H9 (cell line): ENCODE measurements at regions not wholly inside any gene's neighbourhood (a gene's known extent, or its start where the extent isn't known, plus 50 kb on each side); places are given as distances from the start of the nearest gene placed in this dataset.

Experiments
- DNase-seq: peaks from one replicate; pipeline ENCODE4 v3.0.0-alpha.2; 2017
- H2AFZ ChIP-seq: one replicate; pipeline ENCODE4 v1.6.1; 2013; ENCODE audit warnings: mild to moderate bottlenecking, low read length, control low read depth, moderate library complexity
- H2AK5ac ChIP-seq: 2 replicates; pipeline ENCODE4 v1.6.1; 2013; ENCODE audit warnings: low read length, control low read depth, mixed read lengths; ENCODE audit not compliant: insufficient read length
- H2BK120ac ChIP-seq: one replicate; pipeline ENCODE4 v1.6.1; 2013; ENCODE audit warnings: low read depth, mild to moderate bottlenecking, low read length, control low read depth, inconsistent platforms; ENCODE audit not compliant: poor library complexity, severe bottlenecking
- H2BK12ac ChIP-seq: 2 replicates; pipeline ENCODE4 v1.6.1; 2013; ENCODE audit warnings: low read length, control low read depth, mixed read lengths, low read depth; ENCODE audit not compliant: insufficient read length
- H2BK15ac ChIP-seq: 2 replicates; pipeline ENCODE4 v1.6.1; 2013; ENCODE audit warnings: low read depth, low read length, control low read depth
- H2BK20ac ChIP-seq: one replicate; pipeline ENCODE4 v1.6.1; 2013; ENCODE audit warnings: low read depth, mild to moderate bottlenecking, low read length, control low read depth, inconsistent platforms; ENCODE audit not compliant: poor library complexity, severe bottlenecking
- H2BK5ac ChIP-seq: 2 replicates; pipeline ENCODE4 v1.6.1; 2013; ENCODE audit warnings: low read length, control low read depth, mixed read lengths; ENCODE audit not compliant: insufficient read length
- H3K14ac ChIP-seq: 2 replicates; pipeline ENCODE4 v1.6.1; 2013; ENCODE audit warnings: low read length, control low read depth; ENCODE audit not compliant: insufficient read depth
- H3K18ac ChIP-seq: 2 replicates; pipeline ENCODE4 v1.6.1; 2013; ENCODE audit warnings: low read depth, mild to moderate bottlenecking, mixed read lengths, low read length, control low read depth; ENCODE audit not compliant: insufficient read length
- H3K23ac ChIP-seq: 2 replicates; pipeline ENCODE4 v1.6.1; 2013; ENCODE audit warnings: low read length, control low read depth, mixed read lengths, low read depth; ENCODE audit not compliant: insufficient read length
- H3K23me2 ChIP-seq: 2 replicates; pipeline ENCODE4 v1.6.1; 2013; ENCODE audit warnings: low read depth, mild to moderate bottlenecking, mixed read lengths, low read length, control low read depth; ENCODE audit not compliant: insufficient read length, poor library complexity, severe bottlenecking
- H3K27ac ChIP-seq: 2 replicates; pipeline ENCODE4 v1.5.1; 2013; ENCODE audit warnings: low read length, control low read depth, mixed read lengths, low read depth; ENCODE audit not compliant: insufficient read length
- H3K27me3 ChIP-seq: 2 replicates; pipeline ENCODE4 v1.6.1; 2013; ENCODE audit warnings: low read length, control low read depth, inconsistent platforms; ENCODE audit not compliant: insufficient read depth
- H3K4ac ChIP-seq: 2 replicates; pipeline ENCODE4 v1.6.1; 2013; ENCODE audit warnings: low read depth, mild to moderate bottlenecking, control low read depth, inconsistent platforms, low read length, moderate library complexity
- H3K4me1 ChIP-seq: 2 replicates; pipeline ENCODE4 v1.6.1; 2013; ENCODE audit warnings: low read length, control low read depth, inconsistent platforms; ENCODE audit not compliant: insufficient read depth
- H3K4me2 ChIP-seq: 2 replicates; pipeline ENCODE4 v1.6.1; 2013; ENCODE audit warnings: low read length, control low read depth, mixed read lengths; ENCODE audit not compliant: insufficient read length, insufficient read depth
- H3K56ac ChIP-seq: 2 replicates; pipeline ENCODE4 v1.6.1; 2013; ENCODE audit warnings: low read depth, mild to moderate bottlenecking, mixed read lengths, low read length, control low read depth; ENCODE audit not compliant: insufficient read length
- H3K79me1 ChIP-seq: 2 replicates; pipeline ENCODE4 v1.6.1; 2013; ENCODE audit warnings: low read depth, mild to moderate bottlenecking, moderate library complexity, low read length, control low read depth, inconsistent platforms; ENCODE audit not compliant: insufficient read depth, poor library complexity, severe bottlenecking
- H3K79me2 ChIP-seq: 2 replicates; pipeline ENCODE4 v1.6.1; 2013; ENCODE audit warnings: low read length, control low read depth, inconsistent platforms; ENCODE audit not compliant: insufficient read depth
- H3K9ac ChIP-seq: 2 replicates; pipeline ENCODE4 v1.6.1; 2013; ENCODE audit warnings: low read length, control low read depth, mixed read lengths; ENCODE audit not compliant: insufficient read length; ENCODE audit errors: extremely low read depth
- H3K9me3 ChIP-seq: one replicate; pipeline ENCODE4 v1.6.1; 2013; ENCODE audit warnings: low read depth, low read length, inconsistent platforms; ENCODE audit not compliant: control insufficient read depth
- H3T11ph ChIP-seq: one replicate; pipeline ENCODE4 v1.6.1; 2013; ENCODE audit warnings: mild to moderate bottlenecking, low read length, control low read depth, inconsistent platforms
- H4K20me1 ChIP-seq: one replicate; pipeline ENCODE4 v1.6.1; 2013; ENCODE audit not compliant: control insufficient read depth, insufficient read length, insufficient read depth
- H4K5ac ChIP-seq: 2 replicates; pipeline ENCODE4 v1.6.1; 2013; ENCODE audit warnings: low read depth, mild to moderate bottlenecking, mixed read lengths, low read length, control low read depth; ENCODE audit not compliant: insufficient read length
- H4K8ac ChIP-seq: replicated peaks from 2 replicates; pipeline ENCODE4 v1.6.1; 2013; ENCODE audit warnings: low read length, control low read depth, mixed read lengths, low read depth; ENCODE audit not compliant: insufficient read length
- H4K91ac ChIP-seq: 2 replicates; pipeline ENCODE4 v1.6.1; 2013; ENCODE audit warnings: low read depth, mild to moderate bottlenecking, moderate library complexity, mixed read lengths, low read length, control low read depth; ENCODE audit not compliant: insufficient read length
- H3K27ac Mint-ChIP-seq, 3 experiments: 2 replicates in 2 of 3; 3 replicates in 1 of 3; pipeline ENCODE4 v1.8.0; 2020 to 2021; ENCODE audit warnings: mixed read lengths in 3 of 3, mild to moderate bottlenecking in 1 of 3, moderate library complexity in 1 of 3
- H3K27me3 Mint-ChIP-seq: 2 replicates; pipeline ENCODE4 v1.8.0; 2021; ENCODE audit warnings: low read depth, mild to moderate bottlenecking, moderate library complexity, mixed read lengths
- H3K36me3 Mint-ChIP-seq, 3 experiments: 2 replicates in 2 of 3; 3 replicates in 1 of 3; pipeline ENCODE4 v1.8.0; 2020 to 2021; ENCODE audit warnings: low read depth in 3 of 3, mixed read lengths in 3 of 3; ENCODE audit not compliant: insufficient read depth in 1 of 3
- H3K4me1 Mint-ChIP-seq, 2 experiments: 2 replicates each; pipeline ENCODE4 v1.8.0; 2020; ENCODE audit warnings: mixed read lengths in 2 of 2
- H3K4me3 Mint-ChIP-seq, 2 experiments: 2 replicates in 1 of 2; 3 replicates in 1 of 2; pipeline ENCODE4 v1.8.0; 2020 to 2021; ENCODE audit warnings: mild to moderate bottlenecking in 2 of 2, mixed read lengths in 2 of 2, moderate library complexity in 1 of 2
- H3K9me3 Mint-ChIP-seq, 2 experiments: 2 replicates in 1 of 2; 3 replicates in 1 of 2; pipeline ENCODE4 v1.8.0; 2020; ENCODE audit warnings: mild to moderate bottlenecking in 2 of 2, mixed read lengths in 2 of 2, moderate library complexity in 1 of 2
- WGBS: extraction: QIAGEN DNeasy Blood & Tissue Kit; methylation state at CpG from one replicate; pipeline ENCODE4 v1.1.7; 2013; ENCODE audit warnings: missing lambda C conversion rate, low lambda C conversion rate, mixed read lengths; ENCODE audit not compliant: insufficient read length; ENCODE audit errors: extremely low coverage; 5-methylcytosine and 5-hydroxymethylcytosine counted together
- TF ChIP-seq, protein P1 (sequence below): fragments of 200-600 bp; sonication (generic); conservative IDR thresholded peaks from 3 replicates; pipeline ENCODE4 v1.8.0; 2021; ENCODE audit warnings: antibody characterized with exemption, mild to moderate bottlenecking

DNA sequence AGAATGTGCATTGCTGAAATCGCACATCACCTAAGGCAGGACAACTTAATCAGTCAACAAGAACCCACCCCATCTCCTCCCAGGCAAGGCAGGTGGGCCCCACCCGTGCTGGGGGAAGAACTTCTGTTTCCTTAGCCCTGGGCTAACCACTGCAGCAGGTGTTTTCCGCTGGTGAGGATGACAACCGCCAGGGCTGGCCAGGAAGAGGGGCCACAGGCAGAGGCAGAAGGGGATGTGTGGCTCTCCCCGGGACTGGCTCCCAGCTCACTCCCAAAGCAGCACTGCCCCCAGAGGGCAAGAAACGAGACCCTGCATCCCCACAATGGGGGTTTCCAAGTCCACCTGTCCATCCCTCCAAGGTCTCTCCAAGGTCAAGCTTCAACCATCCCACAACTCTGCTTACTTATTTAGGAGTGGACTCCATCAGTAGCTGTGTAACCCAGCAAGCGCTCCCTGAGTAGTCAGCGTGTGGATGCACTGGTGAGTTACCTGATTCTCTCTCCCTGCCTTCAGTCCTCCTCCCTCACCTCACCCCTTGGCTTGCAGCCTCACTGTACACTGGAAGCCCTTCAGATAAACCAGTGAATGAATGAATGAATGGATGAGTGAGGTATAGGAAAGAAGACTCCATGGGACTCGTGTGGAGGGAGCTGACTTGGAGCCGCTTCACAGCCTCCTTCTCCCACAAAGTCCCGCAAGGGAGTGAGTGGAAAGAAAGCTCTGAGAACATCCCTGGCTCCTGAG, 168.2 kb upstream of the CST7 start:
- peaks cover 6 to 7% of the 10 kb centered on the region in 2 experiments; a peak in 3 of 4 replicates for H3K4me1 Mint-ChIP-seq
- no peaks in the 10 kb centered on the region for H4K20me1 ChIP-seq
- H3K4ac ChIP-seq, result no peak overlapping the region
- no peak overlapping the region for H4K8ac ChIP-seq
- H3T11ph ChIP-seq, result no peak overlapping the region
- no peaks in the 10 kb centered on the region for H3K9me3 ChIP-seq
- H3K9me3 Mint-ChIP-seq, result peaks cover 0 to 4% of the 10 kb centered on the region in 2 experiments; a peak in 1 of 5 replicates
- no peak overlapping the region for H3K4me2 ChIP-seq
- no peak overlapping the region for H3K4me3 Mint-ChIP-seq
- H4K5ac ChIP-seq, result no peak overlapping the region
- H3K4me1 ChIP-seq, result no peaks in the 10 kb centered on the region
- H2AK5ac ChIP-seq, result no peak overlapping the region
- H2BK20ac ChIP-seq, result no peak overlapping the region
- no peaks in the 10 kb centered on the region for H3K27me3 Mint-ChIP-seq
- no peaks in the 10 kb centered on the region for H3K79me2 ChIP-seq
- H3K18ac ChIP-seq, result no peak overlapping the region
- no peak overlapping the region for H3K27ac Mint-ChIP-seq
- TF ChIP-seq, protein P1, sequence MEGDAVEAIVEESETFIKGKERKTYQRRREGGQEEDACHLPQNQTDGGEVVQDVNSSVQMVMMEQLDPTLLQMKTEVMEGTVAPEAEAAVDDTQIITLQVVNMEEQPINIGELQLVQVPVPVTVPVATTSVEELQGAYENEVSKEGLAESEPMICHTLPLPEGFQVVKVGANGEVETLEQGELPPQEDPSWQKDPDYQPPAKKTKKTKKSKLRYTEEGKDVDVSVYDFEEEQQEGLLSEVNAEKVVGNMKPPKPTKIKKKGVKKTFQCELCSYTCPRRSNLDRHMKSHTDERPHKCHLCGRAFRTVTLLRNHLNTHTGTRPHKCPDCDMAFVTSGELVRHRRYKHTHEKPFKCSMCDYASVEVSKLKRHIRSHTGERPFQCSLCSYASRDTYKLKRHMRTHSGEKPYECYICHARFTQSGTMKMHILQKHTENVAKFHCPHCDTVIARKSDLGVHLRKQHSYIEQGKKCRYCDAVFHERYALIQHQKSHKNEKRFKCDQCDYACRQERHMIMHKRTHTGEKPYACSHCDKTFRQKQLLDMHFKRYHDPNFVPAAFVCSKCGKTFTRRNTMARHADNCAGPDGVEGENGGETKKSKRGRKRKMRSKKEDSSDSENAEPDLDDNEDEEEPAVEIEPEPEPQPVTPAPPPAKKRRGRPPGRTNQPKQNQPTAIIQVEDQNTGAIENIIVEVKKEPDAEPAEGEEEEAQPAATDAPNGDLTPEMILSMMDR, result no peak
- WGBS, result no CpG with 5 or more reads among the region's 11 CpGs
- H3K9ac ChIP-seq, result no peak overlapping the region
- H3K36me3 Mint-ChIP-seq, result no peaks in the 10 kb centered on the region
- H2AFZ ChIP-seq, result no peak overlapping the region
- no peak overlapping the region for H3K14ac ChIP-seq
- no peak overlapping the region for H2BK12ac ChIP-seq
- no peak overlapping the region for H3K27ac ChIP-seq
- H3K79me1 ChIP-seq, result no peaks in the 10 kb centered on the region
- DNase-seq, result peak; percentile 29
- H3K23me2 ChIP-seq, result no peaks in the 10 kb centered on the region
- H2BK120ac ChIP-seq, result no peak overlapping the region
- H3K23ac ChIP-seq, result no peak overlapping the region
- H2BK5ac ChIP-seq, result no peak overlapping the region
- no peak overlapping the region for H2BK15ac ChIP-seq
- H3K56ac ChIP-seq, result no peak overlapping the region
- no peak overlapping the region for H4K91ac ChIP-seq
- H3K27me3 ChIP-seq, result no peaks in the 10 kb centered on the region
